GM23338 (cell line): ENCODE measurements at regions not wholly inside any gene's neighbourhood (a gene's known extent, or its start where the extent isn't known, plus 50 kb on each side); places are given as distances from the start of the nearest gene placed in this dataset.

ENCODE experiments used
- CREB1 ChIP-seq: fragments of 250-450 bp; sonication (Bioruptor Pico); IDR thresholded peaks from 2 replicates; pipeline ENCODE4 v1.5.0; 2020; ENCODE audit warnings: low read depth, mild to moderate bottlenecking, moderate library complexity
- EZH2 ChIP-seq: fragments of 200-600 bp; sonication (generic); IDR thresholded peaks from one replicate; pipeline ENCODE4 v1.8.0; 2017; ENCODE audit warnings: antibody characterized with exemption, mild to moderate bottlenecking, low read depth; ENCODE audit not compliant: unreplicated experiment
- EZH2phosphoT487 ChIP-seq: fragments of 200-600 bp; sonication (generic); IDR thresholded peaks from one replicate; pipeline ENCODE4 v1.8.1; 2018; ENCODE audit warnings: antibody characterized with exemption; ENCODE audit not compliant: unreplicated experiment
- JUNB ChIP-seq: IDR thresholded peaks from one replicate; pipeline ENCODE4 v1.6.1; 2016; ENCODE audit warnings: antibody characterized with exemption; ENCODE audit not compliant: unreplicated experiment
- POLR2AphosphoS5 ChIP-seq: IDR thresholded peaks from 2 replicates; pipeline ENCODE4 v1.6.1; 2016; ENCODE audit warnings: antibody characterized with exemption, low read depth
- ZNF331 ChIP-seq: fragments of 250-450 bp; sonication (Bioruptor Pico); IDR thresholded peaks from 2 replicates; pipeline ENCODE4 v1.5.0; 2020; ENCODE audit warnings: low read depth, mild to moderate bottlenecking, moderate library complexity
- TF ChIP-seq, protein P1 (sequence below), 2 experiments: fragments of 200-600 bp in 1 of 2; sonication (generic) in 1 of 2; conservative IDR thresholded peaks; 2 replicates each; pipeline versions ENCODE4 v1.5.1 to v1.6.1; 2016 to 2017; ENCODE audit warnings: antibody characterized with exemption in 2 of 2, low read depth in 2 of 2, mild to moderate bottlenecking in 2 of 2, moderate library complexity in 1 of 2
- TF ChIP-seq, protein P2 (sequence below): IDR thresholded peaks from one replicate; pipeline ENCODE4 v1.6.1; 2018; ENCODE audit warnings: antibody characterized with exemption; ENCODE audit not compliant: unreplicated experiment
- TF ChIP-seq, protein P3 (sequence below): IDR thresholded peaks from 2 replicates; pipeline ENCODE4 v1.6.1; 2016; ENCODE audit warnings: antibody characterized with exemption

DNA sequence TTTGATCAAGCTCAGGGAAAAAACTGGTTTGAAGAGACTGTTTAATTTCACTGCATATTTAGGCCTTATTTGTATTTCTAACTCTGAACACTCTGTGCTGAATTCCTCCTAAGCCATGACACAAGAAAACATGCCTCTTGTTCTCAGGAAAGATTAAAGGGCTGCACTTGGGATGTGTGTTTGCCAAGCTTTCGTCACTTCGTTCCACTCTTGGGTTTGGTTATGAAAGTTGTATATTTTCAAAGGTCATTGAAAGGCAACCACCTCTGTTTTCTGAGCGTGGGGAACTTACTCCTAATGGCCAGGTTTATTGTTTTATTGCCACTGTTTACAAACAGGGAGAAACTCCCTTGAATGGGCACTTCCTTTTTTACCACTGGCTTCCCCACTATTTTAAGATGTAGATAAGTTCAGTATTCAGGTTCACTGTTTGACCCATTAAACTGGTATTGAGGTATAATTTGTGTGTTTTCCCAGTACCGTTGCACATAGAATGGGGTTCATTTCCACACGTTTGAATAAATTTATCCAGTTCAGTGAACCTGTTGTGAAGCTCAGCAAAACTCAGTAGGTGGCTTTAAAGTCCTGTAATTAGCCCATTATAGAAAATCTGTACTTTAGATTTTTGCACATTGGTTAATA, 65.3 kb downstream of the NKX2-1 start:
- TF ChIP-seq, protein P1, sequence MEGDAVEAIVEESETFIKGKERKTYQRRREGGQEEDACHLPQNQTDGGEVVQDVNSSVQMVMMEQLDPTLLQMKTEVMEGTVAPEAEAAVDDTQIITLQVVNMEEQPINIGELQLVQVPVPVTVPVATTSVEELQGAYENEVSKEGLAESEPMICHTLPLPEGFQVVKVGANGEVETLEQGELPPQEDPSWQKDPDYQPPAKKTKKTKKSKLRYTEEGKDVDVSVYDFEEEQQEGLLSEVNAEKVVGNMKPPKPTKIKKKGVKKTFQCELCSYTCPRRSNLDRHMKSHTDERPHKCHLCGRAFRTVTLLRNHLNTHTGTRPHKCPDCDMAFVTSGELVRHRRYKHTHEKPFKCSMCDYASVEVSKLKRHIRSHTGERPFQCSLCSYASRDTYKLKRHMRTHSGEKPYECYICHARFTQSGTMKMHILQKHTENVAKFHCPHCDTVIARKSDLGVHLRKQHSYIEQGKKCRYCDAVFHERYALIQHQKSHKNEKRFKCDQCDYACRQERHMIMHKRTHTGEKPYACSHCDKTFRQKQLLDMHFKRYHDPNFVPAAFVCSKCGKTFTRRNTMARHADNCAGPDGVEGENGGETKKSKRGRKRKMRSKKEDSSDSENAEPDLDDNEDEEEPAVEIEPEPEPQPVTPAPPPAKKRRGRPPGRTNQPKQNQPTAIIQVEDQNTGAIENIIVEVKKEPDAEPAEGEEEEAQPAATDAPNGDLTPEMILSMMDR (conservative IDR thresholded peaks at IDR 0.05; ENCODE audit: low read depth in 2 of 2) = no peak
- TF ChIP-seq EZH2 (no peak), POLR2AphosphoS5 (no peak), CREB1 (no peak), JUNB (no peak), EZH2phosphoT487 (no peak), ZNF331 (no peak)
- TF ChIP-seq, protein P2, sequence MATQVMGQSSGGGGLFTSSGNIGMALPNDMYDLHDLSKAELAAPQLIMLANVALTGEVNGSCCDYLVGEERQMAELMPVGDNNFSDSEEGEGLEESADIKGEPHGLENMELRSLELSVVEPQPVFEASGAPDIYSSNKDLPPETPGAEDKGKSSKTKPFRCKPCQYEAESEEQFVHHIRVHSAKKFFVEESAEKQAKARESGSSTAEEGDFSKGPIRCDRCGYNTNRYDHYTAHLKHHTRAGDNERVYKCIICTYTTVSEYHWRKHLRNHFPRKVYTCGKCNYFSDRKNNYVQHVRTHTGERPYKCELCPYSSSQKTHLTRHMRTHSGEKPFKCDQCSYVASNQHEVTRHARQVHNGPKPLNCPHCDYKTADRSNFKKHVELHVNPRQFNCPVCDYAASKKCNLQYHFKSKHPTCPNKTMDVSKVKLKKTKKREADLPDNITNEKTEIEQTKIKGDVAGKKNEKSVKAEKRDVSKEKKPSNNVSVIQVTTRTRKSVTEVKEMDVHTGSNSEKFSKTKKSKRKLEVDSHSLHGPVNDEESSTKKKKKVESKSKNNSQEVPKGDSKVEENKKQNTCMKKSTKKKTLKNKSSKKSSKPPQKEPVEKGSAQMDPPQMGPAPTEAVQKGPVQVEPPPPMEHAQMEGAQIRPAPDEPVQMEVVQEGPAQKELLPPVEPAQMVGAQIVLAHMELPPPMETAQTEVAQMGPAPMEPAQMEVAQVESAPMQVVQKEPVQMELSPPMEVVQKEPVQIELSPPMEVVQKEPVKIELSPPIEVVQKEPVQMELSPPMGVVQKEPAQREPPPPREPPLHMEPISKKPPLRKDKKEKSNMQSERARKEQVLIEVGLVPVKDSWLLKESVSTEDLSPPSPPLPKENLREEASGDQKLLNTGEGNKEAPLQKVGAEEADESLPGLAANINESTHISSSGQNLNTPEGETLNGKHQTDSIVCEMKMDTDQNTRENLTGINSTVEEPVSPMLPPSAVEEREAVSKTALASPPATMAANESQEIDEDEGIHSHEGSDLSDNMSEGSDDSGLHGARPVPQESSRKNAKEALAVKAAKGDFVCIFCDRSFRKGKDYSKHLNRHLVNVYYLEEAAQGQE = no peak
- TF ChIP-seq, protein P3, sequence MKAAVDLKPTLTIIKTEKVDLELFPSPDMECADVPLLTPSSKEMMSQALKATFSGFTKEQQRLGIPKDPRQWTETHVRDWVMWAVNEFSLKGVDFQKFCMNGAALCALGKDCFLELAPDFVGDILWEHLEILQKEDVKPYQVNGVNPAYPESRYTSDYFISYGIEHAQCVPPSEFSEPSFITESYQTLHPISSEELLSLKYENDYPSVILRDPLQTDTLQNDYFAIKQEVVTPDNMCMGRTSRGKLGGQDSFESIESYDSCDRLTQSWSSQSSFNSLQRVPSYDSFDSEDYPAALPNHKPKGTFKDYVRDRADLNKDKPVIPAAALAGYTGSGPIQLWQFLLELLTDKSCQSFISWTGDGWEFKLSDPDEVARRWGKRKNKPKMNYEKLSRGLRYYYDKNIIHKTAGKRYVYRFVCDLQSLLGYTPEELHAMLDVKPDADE = no peak
